Ovary (tissue), 3 donors: ENCODE measurements at regions not wholly inside any gene's neighbourhood (a gene's known extent, or its start where the extent isn't known, plus 50 kb on each side); places are given as distances from the start of the nearest gene placed in this dataset.

Experiments
- EP300 ChIP-seq: sonication (generic); formaldehyde crosslinking; IDR thresholded peaks from one replicate; pipeline ENCODE4 v1.6.1; 2017; ENCODE audit warnings: antibody characterized with exemption
- TF ChIP-seq, protein P1 (sequence below), 3 donors: fragments of 450-650 bp in 2 of 3; fragments of 200-600 bp in 1 of 3; IDR thresholded peaks; one replicate each; pipeline versions ENCODE4 v1.5.1 to v1.8.0; 2016 to 2022; ENCODE audit warnings: antibody characterized with exemption in 3 of 3, mild to moderate bottlenecking in 1 of 3
- donor health status: DM: no; HTN: no; CAD: no.

- TF ChIP-seq, protein P1, sequence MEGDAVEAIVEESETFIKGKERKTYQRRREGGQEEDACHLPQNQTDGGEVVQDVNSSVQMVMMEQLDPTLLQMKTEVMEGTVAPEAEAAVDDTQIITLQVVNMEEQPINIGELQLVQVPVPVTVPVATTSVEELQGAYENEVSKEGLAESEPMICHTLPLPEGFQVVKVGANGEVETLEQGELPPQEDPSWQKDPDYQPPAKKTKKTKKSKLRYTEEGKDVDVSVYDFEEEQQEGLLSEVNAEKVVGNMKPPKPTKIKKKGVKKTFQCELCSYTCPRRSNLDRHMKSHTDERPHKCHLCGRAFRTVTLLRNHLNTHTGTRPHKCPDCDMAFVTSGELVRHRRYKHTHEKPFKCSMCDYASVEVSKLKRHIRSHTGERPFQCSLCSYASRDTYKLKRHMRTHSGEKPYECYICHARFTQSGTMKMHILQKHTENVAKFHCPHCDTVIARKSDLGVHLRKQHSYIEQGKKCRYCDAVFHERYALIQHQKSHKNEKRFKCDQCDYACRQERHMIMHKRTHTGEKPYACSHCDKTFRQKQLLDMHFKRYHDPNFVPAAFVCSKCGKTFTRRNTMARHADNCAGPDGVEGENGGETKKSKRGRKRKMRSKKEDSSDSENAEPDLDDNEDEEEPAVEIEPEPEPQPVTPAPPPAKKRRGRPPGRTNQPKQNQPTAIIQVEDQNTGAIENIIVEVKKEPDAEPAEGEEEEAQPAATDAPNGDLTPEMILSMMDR (IDR thresholded peaks at IDR 0.05): no peak
- TF ChIP-seq EP300: no peak
These were observed 77.3 kb downstream of the FAM124B start for GRCh38 chr2:224324604-224325003.
